Panc1 (cell line): ENCODE measurements at regions not wholly inside any gene's neighbourhood (a gene's known extent, or its start where the extent isn't known, plus 50 kb on each side); places are given as distances from the start of the nearest gene placed in this dataset.

Experiments
- ATAC-seq: fragments of 200-7000 bp; cut with Tn5 transposase; 2 replicates; pipeline ENCODE4 v1.9.1; 2020; ENCODE audit warnings: mild to moderate bottlenecking, moderate library complexity
- BruUV-seq: library from RNA; stranded (reverse); fragments of 400-500 nt; replicated peaks from 2 replicates; lab custom pipeline; 2021; lab: Mats Ljungman, UMichigan
- CTCF ChIA-PET: fragments of 300-600 bp; sonication (Branson Sonifier 250); formaldehyde crosslinking; loops from one replicate; lab custom pipeline; 2022; ENCODE audit warnings: antibody characterized with exemption; lab: Charles Lee
- POLR2A ChIA-PET: fragments of 300-600 bp; sonication (Branson Sonifier 250); formaldehyde crosslinking; loops from one replicate; lab custom pipeline; 2022; ENCODE audit warnings: antibody characterized with exemption; lab: Charles Lee
- DNase-seq: peaks from one replicate; pipeline ENCODE4 v3.0.0-alpha.2; 2010; ENCODE audit warnings: low read depth, low spot score
- H3K27ac ChIP-seq: 2 replicates; pipeline ENCODE4 v1.5.1; 2011; ENCODE audit warnings: mild to moderate bottlenecking, low read length, inconsistent platforms
- H3K27me3 ChIP-seq: fragments of 200-500 bp; sonication (Bioruptor generic); 2 replicates; pipeline ENCODE4 v1.6.0; 2014; ENCODE audit warnings: low read length, inconsistent platforms; ENCODE audit not compliant: control insufficient read depth, insufficient read depth
- H3K36me3 ChIP-seq: fragments of 200-500 bp; sonication (Bioruptor generic); 2 replicates; pipeline ENCODE4 v1.5.1; 2014; ENCODE audit warnings: inconsistent platforms, mild to moderate bottlenecking, low read length, moderate library complexity; ENCODE audit not compliant: control insufficient read depth, insufficient read depth
- H3K4me1 ChIP-seq: 2 replicates; pipeline ENCODE4 v1.5.1; 2011; ENCODE audit warnings: inconsistent platforms, mild to moderate bottlenecking, low read length, moderate library complexity; ENCODE audit not compliant: control insufficient read depth, insufficient read depth
- H3K4me3 ChIP-seq, 2 experiments: 2 replicates each; pipeline ENCODE4 v1.5.1; 2011 to 2012; ENCODE audit warnings: low read depth in 2 of 2, low read length in 2 of 2, mild to moderate bottlenecking in 2 of 2, inconsistent platforms in 1 of 2, moderate library complexity in 1 of 2
- H3K9me3 ChIP-seq: fragments of 200-500 bp; sonication (Bioruptor generic); 2 replicates; pipeline ENCODE4 v1.5.1; 2014; ENCODE audit warnings: low read depth, mild to moderate bottlenecking, inconsistent platforms, low read length, moderate library complexity; ENCODE audit not compliant: control insufficient read depth, insufficient read depth
- POLR2AphosphoS5 ChIP-seq: IDR thresholded peaks from 2 replicates; pipeline ENCODE4 v1.6.1; 2012; ENCODE audit warnings: mild to moderate bottlenecking, low read depth, low read length, moderate library complexity
- REST ChIP-seq, 2 experiments: IDR thresholded peaks; 2 replicates each; pipeline ENCODE4 v1.6.1; 2011 to 2012; ENCODE audit warnings: low read depth in 2 of 2, control low read depth in 1 of 2, low read length in 1 of 2, mild to moderate bottlenecking in 1 of 2, moderate library complexity in 1 of 2; ENCODE audit not compliant: insufficient read depth in 1 of 2
- SIN3A ChIP-seq: IDR thresholded peaks from 2 replicates; pipeline ENCODE4 v1.6.1; 2012; ENCODE audit warnings: low read depth, mild to moderate bottlenecking, low read length, moderate library complexity, borderline replicate concordance; ENCODE audit not compliant: insufficient read depth
- TCF7L2 ChIP-seq: IDR thresholded peaks from 2 replicates; pipeline ENCODE4 v1.6.1; 2011; ENCODE audit warnings: mild to moderate bottlenecking, low read depth, low read length, inconsistent platforms
- in situ Hi-C: cut with HindIII; loops from 2 replicates; pipeline ENCODE4 v1.10.0; 2016; ENCODE audit warnings: low sequenced_read_pairs, low pct_unique_long_range_greater_than_20kb
- intact Hi-C: fragments of 100-400 bp; cut with micrococcal nuclease; formaldehyde crosslinking; loops from one replicate; pipeline ENCODE4 v1.10.0; 2022; ENCODE audit not compliant: unreplicated experiment
- TF ChIP-seq, protein P1 (sequence below): fragments of 450-650 bp; IDR thresholded peaks from 2 replicates; pipeline ENCODE4 v1.5.1; 2017; ENCODE audit warnings: mild to moderate bottlenecking

DNA sequence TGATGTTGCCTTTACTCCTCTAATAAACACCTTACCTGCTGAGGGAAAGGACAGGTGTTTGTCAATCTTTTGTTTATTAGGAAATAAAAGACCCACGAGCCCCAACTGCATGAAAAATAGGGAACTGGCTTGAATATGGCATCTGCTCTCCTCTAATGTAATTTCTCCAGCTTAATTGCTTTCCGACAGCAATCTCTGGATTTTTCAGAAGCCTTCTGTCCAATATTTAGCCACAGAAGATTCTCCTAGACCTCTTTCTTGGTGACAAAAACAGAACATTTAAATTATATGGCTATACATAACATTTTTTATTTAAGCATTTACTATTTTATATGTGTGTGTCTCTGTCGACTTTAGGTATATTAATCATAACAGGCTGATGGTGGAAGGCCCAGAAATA, 317.4 kb upstream of the ADARB2 start:
- intact Hi-C loops (no loop called here), in situ Hi-C loops (no loop called here)
- ATAC-seq (no peak), DNase-seq (no peak)
- no TSS peak for BruUV-seq
- ChIA-PET POLR2A (interaction anchor here (0.6 kb wide), 1 partner anchor 350 kb away, joined by 5 read pairs; no protein-coding TSS in a partner anchor), CTCF (no interaction called here)
- TF ChIP-seq, protein P1, sequence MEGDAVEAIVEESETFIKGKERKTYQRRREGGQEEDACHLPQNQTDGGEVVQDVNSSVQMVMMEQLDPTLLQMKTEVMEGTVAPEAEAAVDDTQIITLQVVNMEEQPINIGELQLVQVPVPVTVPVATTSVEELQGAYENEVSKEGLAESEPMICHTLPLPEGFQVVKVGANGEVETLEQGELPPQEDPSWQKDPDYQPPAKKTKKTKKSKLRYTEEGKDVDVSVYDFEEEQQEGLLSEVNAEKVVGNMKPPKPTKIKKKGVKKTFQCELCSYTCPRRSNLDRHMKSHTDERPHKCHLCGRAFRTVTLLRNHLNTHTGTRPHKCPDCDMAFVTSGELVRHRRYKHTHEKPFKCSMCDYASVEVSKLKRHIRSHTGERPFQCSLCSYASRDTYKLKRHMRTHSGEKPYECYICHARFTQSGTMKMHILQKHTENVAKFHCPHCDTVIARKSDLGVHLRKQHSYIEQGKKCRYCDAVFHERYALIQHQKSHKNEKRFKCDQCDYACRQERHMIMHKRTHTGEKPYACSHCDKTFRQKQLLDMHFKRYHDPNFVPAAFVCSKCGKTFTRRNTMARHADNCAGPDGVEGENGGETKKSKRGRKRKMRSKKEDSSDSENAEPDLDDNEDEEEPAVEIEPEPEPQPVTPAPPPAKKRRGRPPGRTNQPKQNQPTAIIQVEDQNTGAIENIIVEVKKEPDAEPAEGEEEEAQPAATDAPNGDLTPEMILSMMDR, result no peak
- TF ChIP-seq POLR2AphosphoS5, result no peak
- no peak for TF ChIP-seq TCF7L2
- TF ChIP-seq REST (IDR thresholded peaks at IDR 0.05; ENCODE audit: insufficient read depth in 1 of 2, low read depth in 2 of 2, low read length in 1 of 2), result no peak
- no peak for TF ChIP-seq SIN3A
- no peak overlapping the region for H3K4me3 ChIP-seq
- no peaks in the 10 kb centered on the region for H3K9me3 ChIP-seq
- no peak overlapping the region for H3K27ac ChIP-seq
- H3K27me3 ChIP-seq, result no peaks in the 10 kb centered on the region
- no peaks in the 10 kb centered on the region for H3K4me1 ChIP-seq
- H3K36me3 ChIP-seq, result no peaks in the 10 kb centered on the region

- ATAC-seq (no peak), DNase-seq (no peak)
- no peaks in the 10 kb centered on the region for H3K27me3 ChIP-seq
- H3K27ac ChIP-seq, result no peak overlapping the region
- no peaks in the 10 kb centered on the region; the same call in 1 of the 2 replicates for H3K9me3 ChIP-seq
- ChIA-PET POLR2A (no interaction called here), CTCF (no interaction called here)
- in situ Hi-C loops, result no loop called here
- H3K4me3 ChIP-seq, result no peak overlapping the region
- no peaks in the 10 kb centered on the region for H3K4me1 ChIP-seq
- TF ChIP-seq, protein P1, result no peak
- no peak for TF ChIP-seq TCF7L2
- H3K36me3 ChIP-seq, result no peaks in the 10 kb centered on the region
- no TSS peak for BruUV-seq
- intact Hi-C loops, result no loop called here
These were observed 316.5 kb upstream of the ADARB2 start for GRCh38 chr10:2053805-2054204.
